Adrenal gland (tissue), 5 donors: ENCODE measurements at regions not wholly inside any gene's neighbourhood (a gene's known extent, or its start where the extent isn't known, plus 50 kb on each side); places are given as distances from the start of the nearest gene placed in this dataset.

ENCODE experiments used
- POLR2A ChIP-seq, 2 donors: fragments of 450-650 bp; IDR thresholded peaks; one replicate each; pipeline ENCODE4 v1.6.1; 2017; ENCODE audit warnings: antibody characterized with exemption in 2 of 2, mild to moderate bottlenecking in 2 of 2, moderate library complexity in 1 of 2
- TF ChIP-seq, protein P1 (sequence below), 6 experiments: fragments of 450-650 bp in 4 of 6; fragments of 200-600 bp in 2 of 6; sonication (generic) in 1 of 6; IDR thresholded peaks; 1 replicate in 5 of 6; 2 replicates in 1 of 6; pipeline versions ENCODE4 v1.5.1 to v1.8.0; 2016 to 2021; ENCODE audit warnings: antibody characterized with exemption in 6 of 6, mild to moderate bottlenecking in 2 of 6, moderate library complexity in 1 of 6
- donor health status: DM: no; HTN: no; CAD: no.

DNA sequence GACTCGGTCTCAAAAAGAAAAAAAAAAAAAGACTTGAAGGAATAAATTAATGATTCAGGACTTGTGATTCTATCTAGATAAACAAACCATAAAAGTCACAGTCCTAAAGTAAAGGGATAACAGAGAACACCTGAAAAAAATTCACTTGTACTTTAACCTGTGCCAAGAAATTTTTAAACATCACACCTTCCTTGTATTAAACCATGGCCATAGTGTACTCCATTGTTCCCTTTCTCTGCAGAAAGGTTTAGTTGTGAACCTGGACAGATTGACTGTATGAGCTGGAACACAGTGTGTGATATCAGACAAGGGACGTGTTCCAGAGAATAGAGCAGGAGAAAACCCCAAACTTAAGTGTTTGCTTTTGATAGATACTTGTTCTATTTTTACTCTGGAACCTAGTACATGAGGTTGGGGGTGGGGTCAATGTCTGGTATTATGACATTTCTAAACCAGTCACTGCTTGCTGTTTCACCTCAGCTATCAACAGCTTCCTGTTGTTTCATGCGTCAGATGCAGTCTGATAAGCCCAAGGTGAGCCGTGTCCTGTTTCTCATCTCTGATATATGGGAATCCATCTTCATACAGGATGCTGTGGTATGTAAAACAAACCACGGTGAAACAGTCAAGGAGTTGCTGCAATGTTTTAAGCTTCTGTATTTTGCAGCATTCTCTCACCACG is 62.5 kb upstream of the ITGA1 start:
- TF ChIP-seq, protein P1, sequence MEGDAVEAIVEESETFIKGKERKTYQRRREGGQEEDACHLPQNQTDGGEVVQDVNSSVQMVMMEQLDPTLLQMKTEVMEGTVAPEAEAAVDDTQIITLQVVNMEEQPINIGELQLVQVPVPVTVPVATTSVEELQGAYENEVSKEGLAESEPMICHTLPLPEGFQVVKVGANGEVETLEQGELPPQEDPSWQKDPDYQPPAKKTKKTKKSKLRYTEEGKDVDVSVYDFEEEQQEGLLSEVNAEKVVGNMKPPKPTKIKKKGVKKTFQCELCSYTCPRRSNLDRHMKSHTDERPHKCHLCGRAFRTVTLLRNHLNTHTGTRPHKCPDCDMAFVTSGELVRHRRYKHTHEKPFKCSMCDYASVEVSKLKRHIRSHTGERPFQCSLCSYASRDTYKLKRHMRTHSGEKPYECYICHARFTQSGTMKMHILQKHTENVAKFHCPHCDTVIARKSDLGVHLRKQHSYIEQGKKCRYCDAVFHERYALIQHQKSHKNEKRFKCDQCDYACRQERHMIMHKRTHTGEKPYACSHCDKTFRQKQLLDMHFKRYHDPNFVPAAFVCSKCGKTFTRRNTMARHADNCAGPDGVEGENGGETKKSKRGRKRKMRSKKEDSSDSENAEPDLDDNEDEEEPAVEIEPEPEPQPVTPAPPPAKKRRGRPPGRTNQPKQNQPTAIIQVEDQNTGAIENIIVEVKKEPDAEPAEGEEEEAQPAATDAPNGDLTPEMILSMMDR (IDR thresholded peaks at IDR 0.05) = no peak
- TF ChIP-seq POLR2A (IDR thresholded peaks at IDR 0.05) = no peak
